Loucy (cell line): ENCODE measurements at regions not wholly inside any gene's neighbourhood (a gene's known extent, or its start where the extent isn't known, plus 50 kb on each side); places are given as distances from the start of the nearest gene placed in this dataset.

Experiments
- H2AFZ ChIP-seq: fragments of 200-600 bp; sonication (generic); 2 replicates; pipeline ENCODE4 v1.6.0; 2016; ENCODE audit warnings: antibody characterized with exemption, mild to moderate bottlenecking, low read length, moderate library complexity
- H3F3A ChIP-seq: fragments of 200-600 bp; 2 replicates; pipeline ENCODE4 v1.6.0; 2016; ENCODE audit warnings: antibody characterized with exemption, low read depth, mild to moderate bottlenecking
- H3K27me3 ChIP-seq: fragments of 200-600 bp; sonication (generic); 2 replicates; pipeline ENCODE4 v1.6.1; 2014; ENCODE audit warnings: low read length, mild to moderate bottlenecking; ENCODE audit not compliant: insufficient read depth, poor library complexity, severe bottlenecking
- H3K36me3 ChIP-seq: fragments of 200-600 bp; sonication (generic); 2 replicates; pipeline ENCODE4 v1.6.1; 2016; ENCODE audit warnings: low read length; ENCODE audit not compliant: insufficient read depth
- H3K4me1 ChIP-seq: fragments of 200-600 bp; sonication (generic); 2 replicates; pipeline ENCODE4 v1.5.1; 2014; ENCODE audit warnings: low read length, mild to moderate bottlenecking; ENCODE audit not compliant: insufficient read depth, poor library complexity, severe bottlenecking
- H3K4me2 ChIP-seq: fragments of 200-600 bp; sonication (generic); 2 replicates; pipeline ENCODE4 v1.6.0; 2014; ENCODE audit warnings: antibody characterized with exemption, low read length, low read depth, mild to moderate bottlenecking; ENCODE audit not compliant: poor library complexity, severe bottlenecking
- H3K4me3 ChIP-seq: fragments of 200-600 bp; sonication (generic); 2 replicates; pipeline ENCODE4 v1.5.1; 2014; ENCODE audit warnings: low read length, mild to moderate bottlenecking, mixed read lengths; ENCODE audit not compliant: poor library complexity, severe bottlenecking
- H3K79me2 ChIP-seq: fragments of 200-600 bp; sonication (generic); 2 replicates; pipeline ENCODE4 v1.6.1; 2014; ENCODE audit warnings: low read length; ENCODE audit not compliant: insufficient read depth
- H3K9ac ChIP-seq: fragments of 200-600 bp; sonication (generic); 2 replicates; pipeline ENCODE4 v1.6.0; 2014; ENCODE audit warnings: mild to moderate bottlenecking, low read depth, low read length, moderate library complexity; ENCODE audit not compliant: poor library complexity, severe bottlenecking
- H3K9me2 ChIP-seq: fragments of 200-600 bp; sonication (generic); replicated peaks from 2 replicates; pipeline ENCODE4 v1.6.1; 2016; ENCODE audit warnings: low read depth, low read length, mixed read lengths
- H3K9me3 ChIP-seq: fragments of 200-600 bp; sonication (generic); 2 replicates; pipeline ENCODE4 v1.6.1; 2014; ENCODE audit warnings: mild to moderate bottlenecking, antibody characterized with exemption, low read length, low read depth; ENCODE audit not compliant: insufficient read depth
- H4K20me1 ChIP-seq: fragments of 200-600 bp; sonication (generic); 2 replicates; pipeline ENCODE4 v1.6.0; 2014; ENCODE audit warnings: antibody characterized with exemption, low read length, mild to moderate bottlenecking; ENCODE audit not compliant: insufficient read depth, poor library complexity, severe bottlenecking
- CTCF ChIP-seq: fragments of 200-600 bp; sonication (generic); conservative IDR thresholded peaks from 2 replicates; pipeline ENCODE4 v1.5.1; 2014; ENCODE audit warnings: mild to moderate bottlenecking, antibody characterized with exemption, low read length
- EZH2phosphoT487 ChIP-seq: fragments of 200-600 bp; IDR thresholded peaks from 2 replicates; pipeline ENCODE4 v1.6.1; 2018; ENCODE audit warnings: antibody characterized with exemption, mild to moderate bottlenecking, moderate library complexity, borderline replicate concordance

- Histone ChIP-seq H3K9ac (no peak overlapping the region), H3K9me3 (no peaks in the 10 kb centered on the region), H3K36me3 (no peaks in the 10 kb centered on the region), H3F3A (no peaks in the 10 kb centered on the region), H3K79me2 (no peaks in the 10 kb centered on the region), H3K27me3 (no peaks in the 10 kb centered on the region), H2AFZ (no peak overlapping the region), H3K4me3 (no peak overlapping the region), H3K9me2 (no peaks in the 10 kb centered on the region), H4K20me1 (no peaks in the 10 kb centered on the region), H3K4me1 (no peaks in the 10 kb centered on the region), H3K4me2 (no peak overlapping the region)
- TF ChIP-seq CTCF (no peak), EZH2phosphoT487 (no peak)
Measured at GRCh38 chr6:67224989-67225388, 1410.1 kb upstream of the ADGRB3 start.

- Histone ChIP-seq H3K36me3 (no peaks in the 10 kb centered on the region), H4K20me1 (no peaks in the 10 kb centered on the region), H3K27me3 (no peaks in the 10 kb centered on the region), H3K79me2 (no peaks in the 10 kb centered on the region), H2AFZ (no peak overlapping the region), H3F3A (no peaks in the 10 kb centered on the region), H3K9me3 (no peaks in the 10 kb centered on the region), H3K4me2 (no peak overlapping the region), H3K4me1 (no peaks in the 10 kb centered on the region), H3K4me3 (no peak overlapping the region), H3K9ac (no peak overlapping the region), H3K9me2 (no peaks in the 10 kb centered on the region)
- no peak for TF ChIP-seq CTCF
- no peak for TF ChIP-seq EZH2phosphoT487
Measured at GRCh38 chr6:67221226-67221625, 1413.9 kb upstream of the ADGRB3 start.

- TF ChIP-seq CTCF (no peak), EZH2phosphoT487 (no peak)
- H2AFZ ChIP-seq, result no peak overlapping the region
- no peaks in the 10 kb centered on the region for H3K36me3 ChIP-seq
Measured at GRCh38 chr6:67219346-67219745, 1415.7 kb upstream of the ADGRB3 start.

More at GRCh38 chr6:67219346-67219745, 1415.7 kb upstream of the ADGRB3 start:
- H3K4me3 ChIP-seq, result no peak overlapping the region
- no peaks in the 10 kb centered on the region for H3K9me3 ChIP-seq
- no peak overlapping the region for H3K4me2 ChIP-seq
- no peaks in the 10 kb centered on the region for H3K9me2 ChIP-seq
- H3K9ac ChIP-seq, result no peak overlapping the region
- no peaks in the 10 kb centered on the region for H3K79me2 ChIP-seq
- no peaks in the 10 kb centered on the region for H3K4me1 ChIP-seq
- no peaks in the 10 kb centered on the region for H4K20me1 ChIP-seq
- H3K27me3 ChIP-seq, result no peaks in the 10 kb centered on the region
- no peaks in the 10 kb centered on the region for H3F3A ChIP-seq
